K562 (cell line): ENCODE measurements at regions not wholly inside any gene's neighbourhood (a gene's known extent, or its start where the extent isn't known, plus 50 kb on each side); places are given as distances from the start of the nearest gene placed in this dataset.
A peak's percentile ranks its signal among the peaks of the same experiment; 100 is the strongest.

Source experiments
- ATAC-seq: fragments of 200-7000 bp; cut with Tn5 transposase; 3 replicates; pipeline ENCODE4 v1.9.1; 2020; ENCODE audit warnings: moderate library complexity
- BruUV-seq: library from RNA; stranded (reverse); fragments of 400-500 nt; replicated peaks from 2 replicates; lab custom pipeline; 2021; lab: Mats Ljungman, UMichigan
- CTCF ChIA-PET: fragments of 300-600 bp; formaldehyde crosslinking; extraction: SDS; loops from one replicate; lab custom pipeline; 2021; ENCODE audit warnings: low intra/inter-chr PET ratio; lab: Yijun Ruan, JAX
- POLR2A ChIA-PET: fragments of 300-600, 350-650 bp; sonication (Branson Sonifier 250); formaldehyde crosslinking; extraction: SDS; loops from one replicate; lab custom pipeline; 2021; ENCODE audit warnings: antibody characterized with exemption, inconsistent platforms; lab: Yijun Ruan, JAX
- DNase-seq, 4 experiments: peaks; one replicate each; pipeline versions ENCODE4 v3.0.0 to v3.0.0-alpha.2; 2011 to 2018; ENCODE audit warnings: low spot score in 3 of 4, mixed read lengths in 3 of 4; ENCODE audit errors: extremely low read depth in 1 of 4
- FAIRE-seq: peaks from 2 replicates; lab custom pipeline; 2011; peaks lifted over from hg19 to GRCh38; lab: Jason Lieb, UNC
- H2AFZ ChIP-seq: 2 replicates; pipeline ENCODE4 v1.6.0; 2011; ENCODE audit warnings: low read depth, low read length, control low read depth, inconsistent platforms
- H3K27ac ChIP-seq: fragments of 200-600 bp; 3 replicates; pipeline ENCODE4 v1.8.0; 2011; ENCODE audit warnings: low read depth, mild to moderate bottlenecking, control low read depth, inconsistent platforms, low read length, moderate library complexity, mixed read lengths; ENCODE audit errors: extremely low read depth
- H3K27me3 ChIP-seq, 2 experiments: fragments of 300-600 bp in 1 of 2; 2 replicates in 1 of 2; 3 replicates in 1 of 2; pipeline versions ENCODE4 v1.6.0 to v1.8.0; 2011; ENCODE audit warnings: inconsistent platforms in 2 of 2, low read length in 2 of 2, mild to moderate bottlenecking in 1 of 2, mixed read lengths in 1 of 2, moderate library complexity in 1 of 2; ENCODE audit not compliant: control insufficient read depth in 2 of 2, insufficient read depth in 2 of 2
- H3K36me3 ChIP-seq: fragments of 300-600 bp; 3 replicates; pipeline ENCODE4 v1.8.0; 2011; ENCODE audit warnings: mild to moderate bottlenecking, low read length, inconsistent platforms; ENCODE audit not compliant: control insufficient read depth, insufficient read depth
- H3K4me1 ChIP-seq, 2 experiments: fragments of 200-600 bp in 1 of 2; replicated peaks in 1 of 2; 2 replicates in 1 of 2; 3 replicates in 1 of 2; pipeline versions ENCODE4 v1.5.1 to v1.8.0; 2011; ENCODE audit warnings: inconsistent platforms in 2 of 2, low read length in 2 of 2, mild to moderate bottlenecking in 1 of 2, mixed read lengths in 1 of 2, moderate library complexity in 1 of 2; ENCODE audit not compliant: control insufficient read depth in 2 of 2, insufficient read depth in 2 of 2
- H3K4me2 ChIP-seq: 2 replicates; pipeline ENCODE4 v1.6.1; 2011; ENCODE audit warnings: low read length, control low read depth, inconsistent platforms, mixed read lengths; ENCODE audit not compliant: insufficient read depth
- H3K4me3 ChIP-seq: fragments of 200-600 bp; sonication (generic), shearing (Covaris generic); 2 replicates; pipeline ENCODE4 v1.5.1; 2016; ENCODE audit warnings: control low read depth, inconsistent platforms
- H3K79me2 ChIP-seq: fragments of 200-600 bp; 3 replicates; pipeline ENCODE4 v1.8.0; 2011; ENCODE audit warnings: low read length, inconsistent platforms; ENCODE audit not compliant: control insufficient read depth, insufficient read depth
- H3K9ac ChIP-seq, 2 experiments: 2 replicates each; pipeline versions ENCODE4 v1.6.0 to v1.6.1; 2011; ENCODE audit warnings: low read depth in 2 of 2, low read length in 2 of 2, control low read depth in 1 of 2, inconsistent platforms in 1 of 2, mild to moderate bottlenecking in 1 of 2, mixed read lengths in 1 of 2; ENCODE audit not compliant: insufficient read depth in 1 of 2
- H3K9me1 ChIP-seq: one replicate; pipeline ENCODE4 v1.6.0; 2011; ENCODE audit warnings: inconsistent platforms, mild to moderate bottlenecking, low read length, moderate library complexity; ENCODE audit not compliant: control insufficient read depth, insufficient read depth
- H3K9me3 ChIP-seq: replicated peaks from 2 replicates; pipeline ENCODE4 v1.5.1; 2011; ENCODE audit warnings: low read depth, low read length, inconsistent platforms; ENCODE audit not compliant: control insufficient read depth, insufficient read depth
- H4K20me1 ChIP-seq: replicated peaks from 2 replicates; pipeline ENCODE4 v1.6.1; 2011; ENCODE audit warnings: low read length, inconsistent platforms, mixed read lengths; ENCODE audit not compliant: control insufficient read depth, insufficient read depth
- EZH2 ChIP-seq: IDR thresholded peaks from 2 replicates; pipeline ENCODE4 v1.6.1; 2012; ENCODE audit warnings: low read depth, mild to moderate bottlenecking, inconsistent platforms, low read length, borderline replicate concordance
- FOXO4 ChIP-seq: fragments of 450-650 bp; formaldehyde crosslinking; IDR thresholded peaks from 2 replicates; pipeline ENCODE4 v1.4.0; 2020; ENCODE audit warnings: mild to moderate bottlenecking, moderate library complexity
- FOXP1 ChIP-seq: sonication (generic); formaldehyde crosslinking; IDR thresholded peaks from 2 replicates; pipeline ENCODE4 v1.8.0; 2022; ENCODE audit warnings: mild to moderate bottlenecking, missing genetic modification reagents
- FOXP4 ChIP-seq: sonication (generic); formaldehyde crosslinking; IDR thresholded peaks from 2 replicates; pipeline ENCODE4 v1.8.0; 2022; ENCODE audit warnings: mild to moderate bottlenecking, missing genetic modification reagents, borderline replicate concordance
- HNRNPH1 ChIP-seq: fragments of 200-400 bp; formaldehyde crosslinking; optimal IDR thresholded peaks from 2 replicates; pipeline ENCODE3; 2017; ENCODE audit warnings: low read depth, mild to moderate bottlenecking, low read length, moderate library complexity
- KDM2B ChIP-seq: fragments of 250-450 bp; sonication (Bioruptor Pico); IDR thresholded peaks from 2 replicates; pipeline ENCODE4 v1.8.0; 2021; ENCODE audit warnings: mild to moderate bottlenecking, moderate library complexity
- KHSRP ChIP-seq: fragments of 450-650 bp; IDR thresholded peaks from 2 replicates; pipeline ENCODE4 v1.6.1; 2017
- MEF2D ChIP-seq: conservative IDR thresholded peaks from 2 replicates; pipeline ENCODE4 v1.6.1; 2016; ENCODE audit warnings: low read depth, missing genetic modification characterization, missing compliant biosample characterization
- RAD21 ChIP-seq, 2 experiments: fragments of 250-450 bp in 1 of 2; fragments of 450-650 bp in 1 of 2; sonication (Bioruptor Pico) in 1 of 2; formaldehyde crosslinking in 1 of 2; IDR thresholded peaks in 1 of 2; conservative IDR thresholded peaks in 1 of 2; 2 replicates each; pipeline versions ENCODE4 v1.4.0 to v1.8.0; 2020 to 2022; ENCODE audit warnings: mild to moderate bottlenecking in 2 of 2, moderate library complexity in 1 of 2
- RBBP5 ChIP-seq: fragments of 200-600 bp; sonication (generic); IDR thresholded peaks from 2 replicates; pipeline ENCODE4 v1.6.1; 2012; ENCODE audit warnings: borderline replicate concordance, mild to moderate bottlenecking, low read length, control low read depth, inconsistent platforms; ENCODE audit not compliant: insufficient read depth, poor library complexity, severe bottlenecking
- SIRT6 ChIP-seq: IDR thresholded peaks from one replicate; pipeline ENCODE4 v1.6.1; 2012; ENCODE audit warnings: low read depth, mild to moderate bottlenecking, control low read depth, inconsistent platforms, low read length, moderate library complexity
- STAG1 ChIP-seq: sonication (generic); formaldehyde crosslinking; IDR thresholded peaks from 2 replicates; pipeline ENCODE4 v1.5.0; 2020; ENCODE audit warnings: missing genetic modification reagents, borderline replicate concordance
- TFE3 ChIP-seq: fragments of 450-650 bp; formaldehyde crosslinking; IDR thresholded peaks from 2 replicates; pipeline ENCODE4 v1.4.0; 2020; ENCODE audit warnings: mild to moderate bottlenecking, mixed read lengths
- XRCC5 ChIP-seq: fragments of 200-400 bp; formaldehyde crosslinking; IDR thresholded peaks from 2 replicates; pipeline ENCODE4 v1.6.1; 2017; ENCODE audit warnings: low read depth, mild to moderate bottlenecking, low read length
- ZBTB17 ChIP-seq: fragments of 450-650 bp; formaldehyde crosslinking; IDR thresholded peaks from 2 replicates; pipeline ENCODE4 v1.4.0; 2020; ENCODE audit warnings: mild to moderate bottlenecking
- ZNF511 ChIP-seq: sonication (generic); formaldehyde crosslinking; IDR thresholded peaks from 2 replicates; pipeline ENCODE4 v1.8.0; 2022; ENCODE audit warnings: mild to moderate bottlenecking, missing genetic modification reagents
- WGBS: fragments of 100-300 bp; shearing (Covaris generic); methylation state at CpG from one replicate; pipeline ENCODE4 v1.1.6; 2016; ENCODE audit warnings: low coverage, mixed read lengths; ENCODE audit not compliant: insufficient coverage; ENCODE audit errors: missing lambda C conversion rate; 5-methylcytosine and 5-hydroxymethylcytosine counted together
- in situ Hi-C: fragments of 300-500 bp; cut with MboI; formaldehyde crosslinking; loops from 4 replicates; pipeline ENCODE4 v1.15.0; 2018; ENCODE audit warnings: inconsistent platforms, mixed read lengths
- intact Hi-C: fragments of 100-400 bp; cut with micrococcal nuclease; formaldehyde crosslinking; loops from 2 replicates; pipeline ENCODE4 v1.14.2; 2022

- no peak for TF ChIP-seq HNRNPH1
- peak in 1 of 2 experiments; percentile 27; a peak in 2 of 4 replicates for TF ChIP-seq RAD21 (CRISPR knock-in tag; conservative IDR thresholded peaks at IDR 0.05 in 1 of 2, IDR thresholded peaks at IDR 0.05 in 1 of 2)
- TF ChIP-seq MEF2D (tag): no peak
Observed at GRCh38 chr15:69979262-69979661, 118.5 kb downstream of the TLE3 start (continued).

GRCh38 chr15:69979783-69980182, 117.9 kb downstream of the TLE3 start:
- no peak overlapping the region for H3K27ac ChIP-seq
- H3K36me3 ChIP-seq: no peaks in the 10 kb centered on the region
- no peaks in the 10 kb centered on the region for H3K9me3 ChIP-seq
- H3K4me1 ChIP-seq: no peaks in the 10 kb centered on the region
- peaks cover 0 to 9% of the 10 kb centered on the region in 2 experiments; a peak in 3 of 5 replicates for H3K27me3 ChIP-seq
- 19% methylated on average over 8 of the region's 8 CpGs for WGBS
- in situ Hi-C loops: loop anchor here (10.0 kb wide), 1 partner anchor 1475 kb away; no protein-coding TSS in a partner anchor
- no peak overlapping the region for H2AFZ ChIP-seq
- ChIA-PET POLR2A (no interaction called here), CTCF (no interaction called here)
- ATAC-seq: no peak
- no peaks in the 10 kb centered on the region for H3K79me2 ChIP-seq
- no peak for DNase-seq
- H3K4me3 ChIP-seq: no peak overlapping the region
- H4K20me1 ChIP-seq: 0 out of 2 replicates have a peak, but pooled peaks cover 3% of the 10 kb centered on the region
- intact Hi-C loops: no loop called here
- H3K9ac ChIP-seq: no peak overlapping the region
- H3K9me1 ChIP-seq: no peaks in the 10 kb centered on the region
- no peak for FAIRE-seq
- no peak overlapping the region for H3K4me2 ChIP-seq
- no TSS peak for BruUV-seq
- TF ChIP-seq FOXP1 (CRISPR knock-in tag): no peak
- TF ChIP-seq ZBTB17 (CRISPR knock-in tag): no peak
- no peak for TF ChIP-seq FOXP4 (CRISPR knock-in tag)
- no peak for TF ChIP-seq XRCC5
- TF ChIP-seq KHSRP: no peak
- TF ChIP-seq FOXO4 (CRISPR knock-in tag): no peak
- no peak for TF ChIP-seq RBBP5
- TF ChIP-seq STAG1 (CRISPR knock-in tag): no peak
- TF ChIP-seq EZH2: no peak
- no peak for TF ChIP-seq ZNF511
- TF ChIP-seq KDM2B (CRISPR knock-in tag): no peak
- no peak for TF ChIP-seq SIRT6
- TF ChIP-seq TFE3 (CRISPR knock-in tag): no peak
